Chondrocyte (in vitro differentiated cells): ENCODE measurements at regions not wholly inside any gene's neighbourhood (a gene's known extent, or its start where the extent isn't known, plus 50 kb on each side); places are given as distances from the start of the nearest gene placed in this dataset.

Experiments
- DNase-seq: peaks from one replicate; pipeline ENCODE4 v3.0.0; 2021; ENCODE audit warnings: mixed read lengths, low spot score
- H3K27ac Mint-ChIP-seq: one replicate; pipeline ENCODE4 v1.8.0; 2021; ENCODE audit warnings: mild to moderate bottlenecking, moderate library complexity, mixed read lengths; ENCODE audit not compliant: unreplicated experiment
- H3K27me3 Mint-ChIP-seq: 2 replicates; pipeline ENCODE4 v1.8.0; 2021; ENCODE audit warnings: low read depth, mixed read lengths
- H3K36me3 Mint-ChIP-seq: 2 replicates; pipeline ENCODE4 v1.8.0; 2021; ENCODE audit warnings: low read depth, mixed read lengths
- H3K4me1 Mint-ChIP-seq: 2 replicates; pipeline ENCODE4 v1.8.0; 2021; ENCODE audit warnings: low read depth, mild to moderate bottlenecking, mixed read lengths
- H3K4me3 Mint-ChIP-seq: one replicate; pipeline ENCODE4 v1.8.0; 2021; ENCODE audit warnings: mild to moderate bottlenecking, moderate library complexity, mixed read lengths; ENCODE audit not compliant: unreplicated experiment
- H3K9me3 Mint-ChIP-seq: 2 replicates; pipeline ENCODE4 v1.8.0; 2021; ENCODE audit warnings: low read depth, mixed read lengths
- CTCF ChIP-seq: fragments of 200-600 bp; sonication (generic); IDR thresholded peaks from 2 replicates; pipeline ENCODE4 v1.5.0; 2021; ENCODE audit warnings: antibody characterized with exemption, mild to moderate bottlenecking, moderate library complexity

- H3K4me1 Mint-ChIP-seq: no peaks in the 10 kb centered on the region
- DNase-seq: no peak
- TF ChIP-seq CTCF: no peak
- no peak overlapping the region for H3K27ac Mint-ChIP-seq
- no peaks in the 10 kb centered on the region for H3K27me3 Mint-ChIP-seq
- no peak overlapping the region for H3K4me3 Mint-ChIP-seq
- no peaks in the 10 kb centered on the region for H3K36me3 Mint-ChIP-seq
- peaks cover 4% of the 10 kb centered on the region for H3K9me3 Mint-ChIP-seq
These were observed 612.7 kb upstream of the ZWINT start for GRCh38 chr10:56973766-56974165.

GRCh38 chr10:56943221-56943755 lies 582.2 kb upstream of the ZWINT start:
- Mint-ChIP-seq H3K27me3 (peaks cover 1% of the 10 kb centered on the region), H3K36me3 (no peaks in the 10 kb centered on the region), H3K4me3 (no peak overlapping the region), H3K4me1 (no peaks in the 10 kb centered on the region), H3K9me3 (peaks cover 8% of the 10 kb centered on the region), H3K27ac (no peak overlapping the region)
- no peak for TF ChIP-seq CTCF
- no peak for DNase-seq

GRCh38 chr10:56934515-56934914 lies 573.5 kb upstream of the ZWINT start:
- peaks cover 8% of the 10 kb centered on the region for H3K9me3 Mint-ChIP-seq
- DNase-seq: no peak
- no peak overlapping the region for H3K4me3 Mint-ChIP-seq
- no peak overlapping the region for H3K27ac Mint-ChIP-seq
- no peak for TF ChIP-seq CTCF
- no peaks in the 10 kb centered on the region for H3K4me1 Mint-ChIP-seq
- H3K27me3 Mint-ChIP-seq: peaks cover 1% of the 10 kb centered on the region
- H3K36me3 Mint-ChIP-seq: no peaks in the 10 kb centered on the region

GRCh38 chr10:56928714-56929113 lies 567.7 kb upstream of the ZWINT start:
- no peaks in the 10 kb centered on the region for H3K27me3 Mint-ChIP-seq
- H3K27ac Mint-ChIP-seq: no peak overlapping the region
- DNase-seq: no peak
- H3K9me3 Mint-ChIP-seq: peaks cover 20% of the 10 kb centered on the region
- H3K36me3 Mint-ChIP-seq: no peaks in the 10 kb centered on the region
- TF ChIP-seq CTCF: no peak
- H3K4me1 Mint-ChIP-seq: no peaks in the 10 kb centered on the region
- H3K4me3 Mint-ChIP-seq: no peak overlapping the region

- DNase-seq: no peak
- no peak overlapping the region for H3K27ac Mint-ChIP-seq
- H3K36me3 Mint-ChIP-seq: no peaks in the 10 kb centered on the region
- H3K4me1 Mint-ChIP-seq: no peaks in the 10 kb centered on the region
- no peak overlapping the region for H3K4me3 Mint-ChIP-seq
- TF ChIP-seq CTCF: no peak
- peaks cover 24% of the 10 kb centered on the region for H3K9me3 Mint-ChIP-seq
- H3K27me3 Mint-ChIP-seq: no peaks in the 10 kb centered on the region
These were observed 566.6 kb upstream of the ZWINT start for GRCh38 chr10:56927701-56928100.
